Dendritic cell treated with granulocyte-macrophage colony-stimulating factor and Interleukin-4, amounts not matched to agents 40 ng/mL and 50 ng/mL, for 4 days (primary cell): ENCODE measurements at regions not wholly inside any gene's neighbourhood (a gene's known extent, or its start where the extent isn't known, plus 50 kb on each side); places are given as distances from the start of the nearest gene placed in this dataset.

Experiments
- H3K27ac Mint-ChIP-seq: one replicate; pipeline ENCODE4 v1.8.0; 2022; ENCODE audit warnings: mild to moderate bottlenecking, mixed read lengths
- H3K27me3 Mint-ChIP-seq: one replicate; pipeline ENCODE4 v1.8.0; 2022; ENCODE audit warnings: mild to moderate bottlenecking, mixed read lengths
- H3K36me3 Mint-ChIP-seq: one replicate; pipeline ENCODE4 v1.8.0; 2022; ENCODE audit warnings: low read depth, mixed read lengths
- H3K4me1 Mint-ChIP-seq: one replicate; pipeline ENCODE4 v1.8.0; 2022; ENCODE audit warnings: low read depth, mixed read lengths
- H3K4me3 Mint-ChIP-seq: one replicate; pipeline ENCODE4 v1.8.0; 2022; ENCODE audit warnings: mild to moderate bottlenecking, moderate library complexity, mixed read lengths
- H3K9me3 Mint-ChIP-seq: one replicate; pipeline ENCODE4 v1.8.0; 2022; ENCODE audit warnings: mixed read lengths
- intact Hi-C: fragments of 100-400 bp; cut with micrococcal nuclease; formaldehyde crosslinking; loops from one replicate; pipeline ENCODE4 v1.15.0; 2022

DNA sequence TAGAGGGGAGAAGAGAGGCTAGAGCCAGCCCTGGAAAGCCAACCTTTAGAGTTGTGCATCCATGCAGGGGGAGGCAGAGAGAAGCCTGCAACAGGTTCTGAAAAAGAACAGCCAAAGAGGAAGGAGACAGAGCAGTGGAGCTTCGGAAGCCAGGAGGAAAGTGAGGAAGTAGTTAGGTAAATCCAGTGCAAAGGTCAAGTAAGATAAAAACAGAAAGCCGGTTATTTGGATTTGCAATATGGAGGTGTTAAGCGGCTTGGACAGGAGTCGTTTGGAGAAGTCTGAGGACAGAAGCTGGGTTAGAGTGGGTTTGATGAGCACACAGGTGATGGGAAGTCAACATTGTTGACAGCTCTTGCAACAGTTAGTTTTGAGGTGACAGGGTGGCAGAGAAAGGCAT, 53.5 kb upstream of the FLT1 start:
- Mint-ChIP-seq H3K36me3 (no peaks in the 10 kb centered on the region), H3K27ac (no peak overlapping the region), H3K9me3 (peaks cover 16% of the 10 kb centered on the region), H3K27me3 (peaks cover 38% of the 10 kb centered on the region), H3K4me3 (no peak overlapping the region), H3K4me1 (peaks cover 14% of the 10 kb centered on the region)
- intact Hi-C loops, result no loop called here

DNA sequence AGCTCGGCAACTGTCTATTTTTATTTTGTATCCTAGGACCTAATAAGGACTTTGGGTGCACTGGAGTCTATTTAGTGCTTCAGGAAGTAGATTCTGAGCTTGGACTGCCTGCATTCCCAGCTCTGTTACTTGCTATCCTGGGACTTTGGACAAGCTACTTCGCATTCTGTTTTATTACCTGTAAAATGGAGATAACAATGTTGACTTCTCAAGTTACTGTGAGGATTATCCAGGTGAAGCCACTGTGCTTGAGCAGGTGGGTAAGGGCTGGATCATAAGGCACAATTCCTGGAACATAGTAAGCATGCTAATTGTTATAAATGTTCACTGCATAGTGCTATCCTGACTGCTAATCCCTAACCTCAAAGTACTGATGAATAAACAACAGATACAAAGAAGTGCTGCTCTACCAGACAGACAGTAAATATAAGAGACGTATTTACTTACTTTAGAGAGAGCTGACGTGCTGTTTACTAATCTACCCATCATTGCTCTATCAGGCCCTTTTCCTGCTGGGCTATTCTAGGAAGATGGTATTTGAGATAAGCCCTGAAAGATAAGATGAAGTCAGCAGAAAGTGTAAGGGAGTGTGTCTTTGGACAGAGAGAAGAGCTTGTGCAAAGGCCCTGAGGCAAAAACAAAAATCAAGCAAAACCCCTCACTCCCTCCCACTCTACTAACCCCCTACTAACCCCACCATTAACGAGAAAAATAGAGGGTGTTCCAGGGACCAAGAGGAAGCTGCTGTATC, 50.8 kb upstream of the FLT1 start:
- intact Hi-C loops, result no loop called here
- H3K27me3 Mint-ChIP-seq, result peaks cover 41% of the 10 kb centered on the region
- H3K4me3 Mint-ChIP-seq, result no peak overlapping the region
- no peak overlapping the region for H3K27ac Mint-ChIP-seq
- H3K4me1 Mint-ChIP-seq, result peaks cover 6% of the 10 kb centered on the region
- H3K36me3 Mint-ChIP-seq, result no peaks in the 10 kb centered on the region
- H3K9me3 Mint-ChIP-seq, result peaks cover 24% of the 10 kb centered on the region
